H1 (cell line): ENCODE measurements at regions not wholly inside any gene's neighbourhood (a gene's known extent, or its start where the extent isn't known, plus 50 kb on each side); places are given as distances from the start of the nearest gene placed in this dataset.

ENCODE experiments used
- ASH2L ChIP-seq: fragments of 200-600, 300-600 bp; sonication (generic); IDR thresholded peaks from one replicate; pipeline ENCODE4 v1.7.1; 2017; ENCODE audit warnings: low read length
- CEBPB ChIP-seq: IDR thresholded peaks from 2 replicates; pipeline ENCODE4 v1.6.1; 2012; ENCODE audit warnings: low read depth, low read length
- CHD1 ChIP-seq: IDR thresholded peaks from 2 replicates; pipeline ENCODE4 v1.6.1; 2012; ENCODE audit warnings: low read depth, low read length, improper control_type of control experiment
- CHD2 ChIP-seq: IDR thresholded peaks from 2 replicates; pipeline ENCODE4 v1.6.1; 2012; ENCODE audit warnings: low read length, improper control_type of control experiment
- CTCF ChIP-seq, 3 experiments: IDR thresholded peaks; 1 replicate in 2 of 3; 2 replicates in 1 of 3; pipeline versions ENCODE4 v1.5.1 to v1.6.1; 2011; ENCODE audit warnings: low read length in 3 of 3, mild to moderate bottlenecking in 3 of 3, inconsistent platforms in 2 of 3, low read depth in 1 of 3, moderate library complexity in 1 of 3; ENCODE audit not compliant: insufficient read depth in 1 of 3; ENCODE audit errors: control extremely low read depth in 1 of 3
- EP300 ChIP-seq, 2 experiments: IDR thresholded peaks; 1 replicate in 1 of 2; 2 replicates in 1 of 2; pipeline ENCODE4 v1.6.1; 2011 to 2012; ENCODE audit warnings: low read depth in 2 of 2, low read length in 2 of 2, mild to moderate bottlenecking in 2 of 2, borderline replicate concordance in 1 of 2, inconsistent platforms in 1 of 2, moderate library complexity in 1 of 2
- EZH2 ChIP-seq: fragments of 200-600 bp; sonication (generic); IDR thresholded peaks from 2 replicates; pipeline ENCODE4 v1.7.1; 2012; ENCODE audit warnings: low read depth, mild to moderate bottlenecking, moderate library complexity, low read length, inconsistent platforms; ENCODE audit not compliant: severe bottlenecking
- FOSL1 ChIP-seq: IDR thresholded peaks from 2 replicates; pipeline ENCODE4 v1.6.1; 2011; ENCODE audit warnings: mild to moderate bottlenecking, low read depth, low read length, moderate library complexity; ENCODE audit not compliant: insufficient read depth
- GTF2F1 ChIP-seq: IDR thresholded peaks from 2 replicates; pipeline ENCODE4 v1.6.1; 2012; ENCODE audit warnings: low read depth, low read length, improper control_type of control experiment, borderline replicate concordance
- HDAC6 ChIP-seq: IDR thresholded peaks from one replicate; pipeline ENCODE4 v1.7.1; 2012; ENCODE audit warnings: low read depth, mild to moderate bottlenecking, inconsistent platforms, low read length, moderate library complexity
- KDM5A ChIP-seq: fragments of 200-600 bp; IDR thresholded peaks from 2 replicates; pipeline ENCODE4 v1.7.1; 2012; ENCODE audit warnings: mild to moderate bottlenecking, low read length, inconsistent platforms, mixed read lengths
- MAFK ChIP-seq: IDR thresholded peaks from 2 replicates; pipeline ENCODE4 v1.6.1; 2012; ENCODE audit warnings: low read depth, mild to moderate bottlenecking, improper control_type of control experiment, low read length
- NRF1 ChIP-seq: IDR thresholded peaks from 2 replicates; pipeline ENCODE4 v1.6.1; 2011; ENCODE audit warnings: mild to moderate bottlenecking, low read depth, low read length, improper control_type of control experiment
- PHF8 ChIP-seq: fragments of 200-600 bp; sonication (generic); conservative IDR thresholded peaks from 2 replicates; pipeline ENCODE4 v1.7.1; 2012; ENCODE audit warnings: low read depth, mild to moderate bottlenecking, inconsistent platforms, low read length, moderate library complexity
- RBBP5 ChIP-seq: IDR thresholded peaks from 2 replicates; pipeline ENCODE4 v1.7.1; 2012; ENCODE audit warnings: low read depth, mild to moderate bottlenecking, inconsistent platforms, low read length, moderate library complexity, borderline replicate concordance
- RNF2 ChIP-seq: fragments of 200-900, 300-1000 bp; sonication (generic); IDR thresholded peaks from 2 replicates; pipeline ENCODE4 v1.7.1; 2016; ENCODE audit warnings: borderline replicate concordance, low read depth, mild to moderate bottlenecking, antibody characterized with exemption, low read length; ENCODE audit not compliant: poor library complexity, severe bottlenecking; ENCODE audit errors: missing control alignments
- SIRT6 ChIP-seq: IDR thresholded peaks from one replicate; pipeline ENCODE4 v1.7.1; 2012; ENCODE audit warnings: low read length, inconsistent platforms
- SP1 ChIP-seq: IDR thresholded peaks from 2 replicates; pipeline ENCODE4 v1.6.1; 2011; ENCODE audit warnings: low read depth, low read length
- SRF ChIP-seq: IDR thresholded peaks from 2 replicates; pipeline ENCODE4 v1.6.1; 2011; ENCODE audit warnings: mild to moderate bottlenecking, low read depth, low read length, moderate library complexity
- TAF1 ChIP-seq: IDR thresholded peaks from 2 replicates; pipeline ENCODE4 v1.6.1; 2011; ENCODE audit warnings: mild to moderate bottlenecking, low read depth, low read length
- TAF7 ChIP-seq: optimal IDR thresholded peaks from 2 replicates; pipeline ENCODE3; 2011; ENCODE audit warnings: low read depth, mild to moderate bottlenecking, inconsistent platforms, low read length, moderate library complexity, borderline replicate concordance
- TF ChIP-seq, protein P1 (sequence below): IDR thresholded peaks from 2 replicates; pipeline ENCODE4 v1.6.1; 2012; ENCODE audit warnings: inconsistent platforms
- TF ChIP-seq, protein P2 (sequence below): IDR thresholded peaks from 2 replicates; pipeline ENCODE4 v1.6.1; 2012; ENCODE audit warnings: inconsistent platforms

GRCh38 chr12:3944620-3945019 lies 71.4 kb upstream of the PARP11 start (continued):
- TF ChIP-seq EZH2 (no peak), SP1 (no peak), RNF2 (no peak), PHF8 (no peak), FOSL1 (no peak), SRF (no peak), NRF1 (no peak), CEBPB (no peak), ASH2L (no peak), CHD1 (no peak), RBBP5 (no peak), EP300 (IDR thresholded peaks at IDR 0.05; ENCODE audit: borderline replicate concordance in 1 of 2, low read depth in 2 of 2, low read length in 2 of 2) (no peak), HDAC6 (no peak), TAF1 (no peak), SIRT6 (no peak), GTF2F1 (no peak), TAF7 (no peak), CHD2 (no peak), MAFK (no peak), CTCF (IDR thresholded peaks at IDR 0.05; ENCODE audit: control extremely low read depth in 1 of 3, insufficient read depth in 1 of 3, low read depth in 1 of 3, low read length in 3 of 3) (no peak), KDM5A (no peak)
- TF ChIP-seq, protein P1, sequence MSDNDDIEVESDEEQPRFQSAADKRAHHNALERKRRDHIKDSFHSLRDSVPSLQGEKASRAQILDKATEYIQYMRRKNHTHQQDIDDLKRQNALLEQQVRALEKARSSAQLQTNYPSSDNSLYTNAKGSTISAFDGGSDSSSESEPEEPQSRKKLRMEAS = peak; percentile 74
- TF ChIP-seq, protein P2, sequence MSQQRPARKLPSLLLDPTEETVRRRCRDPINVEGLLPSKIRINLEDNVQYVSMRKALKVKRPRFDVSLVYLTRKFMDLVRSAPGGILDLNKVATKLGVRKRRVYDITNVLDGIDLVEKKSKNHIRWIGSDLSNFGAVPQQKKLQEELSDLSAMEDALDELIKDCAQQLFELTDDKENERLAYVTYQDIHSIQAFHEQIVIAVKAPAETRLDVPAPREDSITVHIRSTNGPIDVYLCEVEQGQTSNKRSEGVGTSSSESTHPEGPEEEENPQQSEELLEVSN = peak; percentile 59; the same call in 1 of the 2 replicates
